ENCODE measurements at regions not wholly inside any gene's neighbourhood (a gene's known extent, or its start where the extent isn't known, plus 50 kb on each side); places are given as distances from the start of the nearest gene placed in this dataset.

- no peak for TF ChIP-seq CTCF (CRISPR knock-in tag; IDR thresholded peaks at IDR 0.05)
- TF ChIP-seq HMGXB4 (CRISPR knock-in tag; IDR thresholded peaks at IDR 0.05; ENCODE audit: borderline replicate concordance in 1 of 2, low read depth in 1 of 2), result no peak
- no peak for TF ChIP-seq FOXJ3 (CRISPR knock-in tag; IDR thresholded peaks at IDR 0.05; ENCODE audit: borderline replicate concordance)
- no peak for TF ChIP-seq ZBTB37 (CRISPR knock-in tag; IDR thresholded peaks at IDR 0.05)
Observed at GRCh38 chr10:61547297-61547696, 94.1 kb upstream of the TMEM26 start.
